Keratinocyte (primary cell): ENCODE measurements at regions not wholly inside any gene's neighbourhood (a gene's known extent, or its start where the extent isn't known, plus 50 kb on each side); places are given as distances from the start of the nearest gene placed in this dataset.

Experiments
- DNase-seq: peaks from one replicate; pipeline ENCODE4 v3.0.0-alpha.2; 2011; ENCODE audit warnings: low read depth, missing footprints, low spot score
- FAIRE-seq: peaks from 2 replicates; lab custom pipeline; 2011; peaks lifted over from hg19 to GRCh38; lab: Jason Lieb, UNC
- H2AFZ ChIP-seq: 2 replicates; pipeline ENCODE4 v1.6.0; 2012; ENCODE audit warnings: low read length, control low read depth, inconsistent platforms; ENCODE audit not compliant: control insufficient read depth
- H3K27ac ChIP-seq: 2 replicates; pipeline ENCODE4 v1.5.1; 2011; ENCODE audit warnings: low read length; ENCODE audit not compliant: control insufficient read depth, insufficient read depth
- H3K27me3 ChIP-seq: 3 replicates; pipeline ENCODE4 v1.6.0; 2011; ENCODE audit warnings: low read length; ENCODE audit not compliant: control insufficient read depth, insufficient read depth; ENCODE audit errors: extremely low read depth
- H3K36me3 ChIP-seq, 2 experiments: 2 replicates in 1 of 2; 3 replicates in 1 of 2; pipeline ENCODE4 v1.5.1; 2011; ENCODE audit warnings: low read length in 2 of 2, mild to moderate bottlenecking in 1 of 2; ENCODE audit not compliant: control insufficient read depth in 2 of 2, insufficient read depth in 2 of 2; ENCODE audit errors: extremely low read depth in 1 of 2
- H3K4me1 ChIP-seq: 3 replicates; pipeline ENCODE4 v1.5.1; 2011; ENCODE audit warnings: low read length; ENCODE audit not compliant: control insufficient read depth, insufficient read depth; ENCODE audit errors: extremely low read depth
- H3K4me2 ChIP-seq: 3 replicates; pipeline ENCODE4 v1.6.0; 2011; ENCODE audit warnings: low read depth, low read length; ENCODE audit not compliant: control insufficient read depth, insufficient read depth; ENCODE audit errors: extremely low read depth
- H3K4me3 ChIP-seq, 3 experiments: fragments of 200-600 bp in 1 of 3; sonication (generic) in 1 of 3; 2 replicates in 2 of 3; 3 replicates in 1 of 3; pipeline ENCODE4 v1.5.1; 2011 to 2016; ENCODE audit warnings: low read length in 3 of 3, mild to moderate bottlenecking in 3 of 3, control low read depth in 2 of 3, inconsistent platforms in 1 of 3, low read depth in 1 of 3, mixed read lengths in 1 of 3, mixed run types in 1 of 3, moderate library complexity in 1 of 3; ENCODE audit not compliant: control insufficient read depth in 2 of 3, insufficient read depth in 2 of 3; ENCODE audit errors: extremely low read depth in 1 of 3
- H3K79me2 ChIP-seq: 2 replicates; pipeline ENCODE4 v1.6.0; 2012; ENCODE audit warnings: low read length; ENCODE audit not compliant: control insufficient read depth, insufficient read depth
- H3K9ac ChIP-seq: 3 replicates; pipeline ENCODE4 v1.6.0; 2011; ENCODE audit warnings: low read length; ENCODE audit not compliant: control insufficient read depth, insufficient read depth; ENCODE audit errors: extremely low read depth
- H3K9me1 ChIP-seq: 3 replicates; pipeline ENCODE4 v1.6.0; 2011; ENCODE audit warnings: low read length; ENCODE audit not compliant: control insufficient read depth, insufficient read depth; ENCODE audit errors: extremely low read depth
- H3K9me3 ChIP-seq: 2 replicates; pipeline ENCODE4 v1.5.1; 2012; ENCODE audit warnings: low read depth, low read length; ENCODE audit not compliant: control insufficient read depth
- H4K20me1 ChIP-seq: 3 replicates; pipeline ENCODE4 v1.6.0; 2011; ENCODE audit warnings: low read length; ENCODE audit not compliant: control insufficient read depth, insufficient read depth; ENCODE audit errors: extremely low read depth
- CTCF ChIP-seq, 3 experiments: IDR thresholded peaks in 1 of 3; conservative IDR thresholded peaks in 1 of 3; optimal IDR thresholded peaks in 1 of 3; 2 replicates in 2 of 3; 3 replicates in 1 of 3; pipeline versions ENCODE3 to v1.5.1; 2011; ENCODE audit warnings: low read length in 3 of 3, mild to moderate bottlenecking in 3 of 3, moderate library complexity in 2 of 3, control low read depth in 1 of 3, inconsistent platforms in 1 of 3; ENCODE audit not compliant: insufficient read depth in 2 of 3; ENCODE audit errors: extremely low read depth in 1 of 3
- EZH2 ChIP-seq: IDR thresholded peaks from one replicate; pipeline ENCODE4 v1.6.1; 2012; ENCODE audit warnings: inconsistent platforms, mild to moderate bottlenecking, low read length, moderate library complexity
- dilution Hi-C: fragments of 300-500 bp; cut with MboI; formaldehyde crosslinking; loops from one replicate; pipeline ENCODE4 v1.7.0; 2020; ENCODE audit warnings: low sequenced_read_pairs; ENCODE audit not compliant: extremely low pct_ligation_motif_present

- no peaks in the 10 kb centered on the region for H3K36me3 ChIP-seq
- dilution Hi-C loops, result no loop called here
- DNase-seq (no peak), FAIRE-seq (no peak)
- no peaks in the 10 kb centered on the region for H3K9me1 ChIP-seq
- no peaks in the 10 kb centered on the region for H3K79me2 ChIP-seq
- peaks cover 2% of the 10 kb centered on the region for H3K9me3 ChIP-seq
- H4K20me1 ChIP-seq, result no peaks in the 10 kb centered on the region
- no peak overlapping the region for H3K9ac ChIP-seq
- H3K4me3 ChIP-seq, result no peak overlapping the region
- TF ChIP-seq EZH2 (no peak), CTCF (optimal IDR thresholded peaks at IDR 0.05 in 1 of 3, IDR thresholded peaks at IDR 0.05 in 1 of 3, conservative IDR thresholded peaks at IDR 0.05 in 1 of 3; ENCODE audit: extremely low read depth in 1 of 3, insufficient read depth in 2 of 3, low read length in 3 of 3) (no peak)
- no peak overlapping the region for H2AFZ ChIP-seq
- no peak overlapping the region for H3K4me2 ChIP-seq
- H3K4me1 ChIP-seq, result no peaks in the 10 kb centered on the region
- H3K27ac ChIP-seq, result no peak overlapping the region
- no peaks in the 10 kb centered on the region for H3K27me3 ChIP-seq
Observed at GRCh38 chr18:75779910-75780309, 352.4 kb upstream of the SMIM21 start.

- FAIRE-seq, result no peak
- no peak overlapping the region for H3K4me2 ChIP-seq
- H3K27ac ChIP-seq, result no peak overlapping the region
- H2AFZ ChIP-seq, result no peak overlapping the region
- no peaks in the 10 kb centered on the region for H4K20me1 ChIP-seq
- H3K4me1 ChIP-seq, result no peaks in the 10 kb centered on the region
- H3K36me3 ChIP-seq, result no peaks in the 10 kb centered on the region
- H3K9ac ChIP-seq, result no peak overlapping the region
- H3K9me1 ChIP-seq, result no peaks in the 10 kb centered on the region
- TF ChIP-seq EZH2, result no peak
- H3K79me2 ChIP-seq, result no peaks in the 10 kb centered on the region
- H3K4me3 ChIP-seq, result no peak overlapping the region
- dilution Hi-C loops, result no loop called here
- H3K27me3 ChIP-seq, result no peaks in the 10 kb centered on the region
- no peak for DNase-seq
- peaks cover 2% of the 10 kb centered on the region for H3K9me3 ChIP-seq
Observed at GRCh38 chr18:75779450-75779849, 351.9 kb upstream of the SMIM21 start.

- Histone ChIP-seq H3K9ac (no peak overlapping the region), H3K4me3 (no peak overlapping the region), H3K27ac (no peak overlapping the region), H3K36me3 (no peaks in the 10 kb centered on the region), H4K20me1 (no peaks in the 10 kb centered on the region), H3K79me2 (no peaks in the 10 kb centered on the region), H3K4me2 (no peak overlapping the region), H2AFZ (no peak overlapping the region), H3K9me1 (no peaks in the 10 kb centered on the region), H3K9me3 (peaks cover 2% of the 10 kb centered on the region), H3K4me1 (no peaks in the 10 kb centered on the region), H3K27me3 (no peaks in the 10 kb centered on the region)
- FAIRE-seq, result no peak
- no peak for DNase-seq
- TF ChIP-seq CTCF (optimal IDR thresholded peaks at IDR 0.05 in 1 of 3, IDR thresholded peaks at IDR 0.05 in 1 of 3, conservative IDR thresholded peaks at IDR 0.05 in 1 of 3; ENCODE audit: extremely low read depth in 1 of 3, insufficient read depth in 2 of 3, low read length in 3 of 3) (no peak), EZH2 (no peak)
- dilution Hi-C loops, result no loop called here
Observed at GRCh38 chr18:75777630-75778029, 350.1 kb upstream of the SMIM21 start.
